Spinal cord (tissue), 10 donors: ENCODE measurements at regions not wholly inside any gene's neighbourhood (a gene's known extent, or its start where the extent isn't known, plus 50 kb on each side); places are given as distances from the start of the nearest gene placed in this dataset. TPM values are rescaled to one million over a fixed set of nuclear protein-coding genes. Genes with fewer than 3 reads are reported as not detected.

Experiments
- DNase-seq, 6 donors: peaks; one replicate each; pipeline versions ENCODE4 v3.0.0 to v3.0.0-alpha.2; 2013 to 2015; ENCODE audit warnings: low spot score in 6 of 6, low read depth in 4 of 6
- H3K27ac ChIP-seq: one replicate; pipeline ENCODE4 v1.5.1; 2013; ENCODE audit warnings: low read depth, low read length, control low read depth
- H3K27me3 ChIP-seq: one replicate; pipeline ENCODE4 v1.6.1; 2013; ENCODE audit warnings: low read length; ENCODE audit not compliant: control insufficient read depth, insufficient read depth
- H3K36me3 ChIP-seq: one replicate; pipeline ENCODE4 v1.6.1; 2013; ENCODE audit warnings: low read length; ENCODE audit not compliant: control insufficient read depth, insufficient read depth
- H3K4me1 ChIP-seq: one replicate; pipeline ENCODE4 v1.6.1; 2013; ENCODE audit warnings: low read length; ENCODE audit not compliant: control insufficient read depth, insufficient read depth
- H3K4me3 ChIP-seq: one replicate; pipeline ENCODE4 v1.5.1; 2013; ENCODE audit warnings: low read depth, low read length, control low read depth
- H3K9me3 ChIP-seq: one replicate; pipeline ENCODE4 v1.6.1; 2013; ENCODE audit warnings: low read length; ENCODE audit not compliant: control insufficient read depth, insufficient read depth
- WGBS: methylation state at CpG from one replicate; pipeline ENCODE4 v1.1.5; 2013; ENCODE audit warnings: missing lambda C conversion rate; ENCODE audit not compliant: insufficient coverage; 5-methylcytosine and 5-hydroxymethylcytosine counted together
- small RNA-seq: library from RNA; depleted of rRNA; stranded (forward); fragments of <200 nt; gene quantifications from one replicate; pipeline ENCODE3, GENCODE V24; 2014; ENCODE audit warnings: low replicate concordance
- donor health status: healthy.

DNA sequence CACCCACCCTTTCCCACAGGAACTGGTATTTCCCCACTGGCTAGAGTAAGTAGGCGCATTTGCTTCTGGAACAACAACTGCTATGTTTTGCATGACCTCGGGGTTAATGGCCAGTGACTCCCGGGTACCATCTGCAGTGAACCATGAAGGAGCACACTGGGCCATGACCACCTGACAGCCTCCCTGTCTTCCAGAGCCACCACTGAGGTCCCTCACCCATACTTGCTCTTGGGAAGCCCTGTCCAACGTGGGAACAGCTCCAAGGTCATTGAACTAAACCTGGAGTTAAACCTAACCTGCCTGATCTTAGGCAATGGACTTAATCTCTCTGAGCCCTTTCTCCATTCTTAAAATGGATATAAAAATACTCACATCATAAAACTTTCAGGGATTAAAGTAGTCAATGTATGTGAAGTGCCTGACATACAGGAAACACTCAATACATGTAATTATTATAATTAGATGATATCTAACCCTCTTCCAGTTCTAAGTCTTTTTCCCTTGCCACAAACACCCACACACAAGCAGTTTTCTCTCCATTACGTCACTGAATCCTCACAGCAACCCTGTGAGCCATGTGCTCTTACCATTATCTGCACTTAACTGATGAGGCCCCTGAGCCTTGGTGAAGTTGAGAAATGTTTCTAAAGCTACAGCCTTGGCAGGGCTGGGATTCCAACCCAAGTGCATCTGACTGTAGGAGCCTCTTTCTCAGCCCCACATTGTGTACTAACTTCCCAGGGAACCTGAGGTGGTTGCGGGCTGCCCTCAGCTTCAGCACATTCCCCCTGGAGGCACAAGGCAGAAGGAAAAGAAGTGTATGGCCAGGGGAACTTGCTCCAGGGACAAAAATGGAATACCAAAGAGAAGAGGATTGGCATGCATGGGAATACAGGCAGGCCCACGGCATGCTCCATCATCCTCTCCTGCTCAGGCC lies 74.5 kb upstream of the NCAM1 start:
- H3K4me3 ChIP-seq, result no peak overlapping the region
- peaks cover 33% of the 10 kb centered on the region for H3K4me1 ChIP-seq
- WGBS, result 85% methylated on average over 4 of the region's 7 CpGs
- H3K36me3 ChIP-seq, result no peaks in the 10 kb centered on the region
- no peak overlapping the region for H3K27ac ChIP-seq
- no peaks in the 10 kb centered on the region for H3K9me3 ChIP-seq
- DNase-seq, result no peak
- H3K27me3 ChIP-seq, result no peaks in the 10 kb centered on the region

DNA sequence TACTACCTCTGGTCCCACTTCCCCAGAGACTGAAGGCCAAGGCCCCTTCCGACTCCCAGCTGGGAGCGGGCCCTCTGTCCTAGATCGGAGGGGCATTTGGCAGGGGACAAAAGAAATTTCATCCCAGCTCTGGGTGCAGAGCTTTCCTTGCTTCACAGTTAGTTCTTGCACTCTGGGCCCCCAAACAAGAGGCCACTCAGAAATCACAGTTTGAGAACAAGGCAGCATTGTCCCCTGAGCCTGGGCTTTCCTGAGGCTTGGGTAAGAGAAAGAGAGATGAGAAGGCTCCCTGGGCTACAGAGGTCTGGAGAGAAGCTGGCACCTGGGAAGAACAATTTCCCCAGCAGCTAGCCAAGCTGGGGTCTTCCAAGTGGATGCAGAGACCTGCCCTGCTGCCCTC lies 71.8 kb upstream of the NCAM1 start:
- Histone ChIP-seq H3K4me1 (peaks cover 16% of the 10 kb centered on the region), H3K9me3 (no peaks in the 10 kb centered on the region), H3K27me3 (no peaks in the 10 kb centered on the region), H3K27ac (no peak overlapping the region), H3K4me3 (no peak overlapping the region), H3K36me3 (no peaks in the 10 kb centered on the region)
- no peak for DNase-seq
- no CpG with 5 or more reads among the region's 3 CpGs for WGBS

DNA sequence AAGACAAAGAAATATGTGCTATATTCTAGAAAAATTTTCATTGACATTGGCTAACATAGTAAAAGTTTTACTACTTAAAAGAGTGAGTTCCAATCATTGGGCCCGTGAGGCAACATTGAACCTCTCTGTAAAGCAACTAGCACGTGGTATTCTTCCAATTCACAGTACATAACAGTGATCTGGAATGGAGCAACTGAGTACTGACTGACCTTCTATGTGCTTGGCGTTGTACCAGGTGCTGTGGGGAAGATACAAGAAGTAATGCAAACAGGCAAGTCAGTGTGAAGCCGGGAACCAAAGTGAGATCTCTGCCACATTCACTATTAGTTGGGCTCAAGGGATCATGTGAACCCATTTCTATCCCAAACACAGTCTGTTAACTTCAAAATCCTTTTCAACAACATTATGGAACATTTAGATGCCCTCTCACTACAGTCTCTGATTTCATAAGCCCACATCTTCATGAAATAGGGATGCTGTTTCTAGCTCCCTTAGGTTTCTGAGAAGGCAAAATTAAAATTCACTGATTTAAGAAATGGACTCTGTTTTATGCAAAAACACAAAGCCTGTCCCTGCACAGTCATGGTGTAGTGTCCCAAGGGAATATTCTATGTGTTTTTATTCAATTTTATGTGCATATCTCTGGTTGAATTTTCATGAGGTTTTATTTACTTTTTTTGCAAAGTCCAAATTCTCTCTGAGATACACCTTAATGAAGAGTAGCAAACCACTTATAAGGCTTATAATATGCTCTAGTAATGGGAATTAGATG lies 61.8 kb upstream of the NCAM1 start:
- H3K4me3 ChIP-seq, result no peak overlapping the region
- H3K4me1 ChIP-seq, result peaks cover 8% of the 10 kb centered on the region
- H3K27ac ChIP-seq, result no peak overlapping the region
- WGBS, result 86% methylated on average over 2 of the region's 4 CpGs
- H3K27me3 ChIP-seq, result no peaks in the 10 kb centered on the region
- no peaks in the 10 kb centered on the region for H3K36me3 ChIP-seq
- H3K9me3 ChIP-seq, result no peaks in the 10 kb centered on the region
- no peak for DNase-seq

DNA sequence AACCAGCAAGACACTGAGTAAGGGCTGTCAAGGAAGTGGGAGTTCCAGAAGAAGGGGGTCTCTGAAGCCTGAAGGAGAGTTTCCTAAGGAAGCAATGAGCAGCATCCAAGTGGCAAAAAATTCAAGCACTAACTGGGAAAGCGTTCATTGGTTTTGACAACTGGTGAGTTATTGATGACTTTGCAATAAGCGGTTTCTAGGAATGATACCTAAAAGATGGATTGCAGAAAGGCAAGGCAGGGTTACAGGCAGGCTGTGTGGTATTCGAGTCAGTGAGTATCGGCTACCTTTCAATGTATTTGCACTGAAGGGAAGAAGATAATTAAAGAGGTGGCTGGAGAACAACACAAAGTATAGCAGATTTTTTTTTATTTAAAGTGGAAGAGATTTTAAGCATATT lies 59.3 kb upstream of the NCAM1 start:
- no peak overlapping the region for H3K4me3 ChIP-seq
- H3K9me3 ChIP-seq, result no peaks in the 10 kb centered on the region
- WGBS, result 81% methylated on average over 4 of the region's 4 CpGs
- H3K36me3 ChIP-seq, result no peaks in the 10 kb centered on the region
- no peaks in the 10 kb centered on the region for H3K27me3 ChIP-seq
- no peak overlapping the region for H3K27ac ChIP-seq
- DNase-seq, result no peak
- peaks cover 4% of the 10 kb centered on the region for H3K4me1 ChIP-seq

- Histone ChIP-seq H3K27ac (peak overlapping the region; percentile 47), H3K4me3 (no peak overlapping the region), H3K27me3 (no peaks in the 10 kb centered on the region), H3K4me1 (peaks cover 4% of the 10 kb centered on the region), H3K9me3 (no peaks in the 10 kb centered on the region), H3K36me3 (no peaks in the 10 kb centered on the region)
- peak in 2 of 6 donors; percentile 49 to 64 for DNase-seq
- WGBS, result 33% methylated on average over 1 of the region's 2 CpGs
Observed at GRCh38 chr11:112902361-112903011, 58.7 kb upstream of the NCAM1 start.

DNA sequence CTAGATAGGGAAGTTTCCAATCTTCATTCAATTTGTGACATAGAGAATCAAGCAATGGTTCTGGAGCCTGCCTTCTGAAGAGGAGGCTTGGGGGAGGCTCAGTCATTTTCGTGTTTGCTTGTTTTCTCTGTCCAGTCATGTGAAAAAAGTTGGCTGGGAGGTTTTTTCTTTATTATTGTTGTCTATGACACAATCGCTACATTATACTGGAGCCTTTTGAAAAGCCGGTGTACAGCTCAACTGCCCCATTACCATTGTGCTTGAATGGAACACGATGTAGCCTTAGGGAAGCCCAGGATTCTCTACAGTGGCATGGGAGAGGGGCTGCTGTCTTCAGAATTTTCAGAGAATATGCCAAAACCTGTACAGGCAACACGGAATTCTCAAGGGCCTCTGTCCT lies 57.9 kb upstream of the NCAM1 start:
- peaks cover 4% of the 10 kb centered on the region for H3K4me1 ChIP-seq
- H3K27ac ChIP-seq, result peak overlapping the region; percentile 47
- no peak overlapping the region for H3K4me3 ChIP-seq
- peak in 3 of 6 donors; percentile 26 to 76 (median 66) for DNase-seq
- H3K27me3 ChIP-seq, result no peaks in the 10 kb centered on the region
- 42% methylated on average over 3 of the region's 5 CpGs for WGBS
- H3K9me3 ChIP-seq, result no peaks in the 10 kb centered on the region
- no peaks in the 10 kb centered on the region for H3K36me3 ChIP-seq

DNA sequence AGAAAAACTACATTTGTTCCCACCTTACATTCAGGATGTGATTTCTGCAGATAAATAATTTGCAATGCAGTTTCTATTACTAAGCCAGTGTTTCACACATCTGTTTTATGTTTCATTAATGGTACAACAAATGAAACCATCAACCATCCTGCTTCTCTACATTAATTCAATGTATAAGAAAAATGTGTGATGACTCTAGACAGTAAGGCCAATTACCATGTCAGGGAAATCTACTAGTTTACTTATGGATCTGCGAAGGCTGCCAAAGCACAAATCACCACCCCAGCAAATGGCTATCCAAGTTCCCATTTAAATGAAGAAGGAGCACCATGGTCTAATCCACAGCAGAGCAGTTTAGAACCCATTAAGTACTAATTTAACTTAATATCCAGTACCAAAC lies 50.1 kb upstream of the NCAM1 start:
- no peak overlapping the region for H3K4me3 ChIP-seq
- no peaks in the 10 kb centered on the region for H3K9me3 ChIP-seq
- no peak overlapping the region for H3K27ac ChIP-seq
- WGBS, result no CpG with 5 or more reads among the region's 1 CpG
- no peaks in the 10 kb centered on the region for H3K36me3 ChIP-seq
- DNase-seq, result peak in 1 of 6 donors; percentile 54
- no peaks in the 10 kb centered on the region for H3K27me3 ChIP-seq
- H3K4me1 ChIP-seq, result no peaks in the 10 kb centered on the region

Small RNA genes in the stretch of these regions (small RNA-seq; reads per million reads assigned to genes)
- not detected for gene RF00477
- not detected for gene RNU6-44P
